GM12878 (cell line): ENCODE measurements at regions not wholly inside any gene's neighbourhood (a gene's known extent, or its start where the extent isn't known, plus 50 kb on each side); places are given as distances from the start of the nearest gene placed in this dataset.
"Not testable (repeated sequence)": the region's sequence is repeated elsewhere in the genome, so short reads cannot be mapped to it uniquely, and the experiment has no call there.

Experiments
- ATF7 ChIP-seq: fragments of 450-650 bp; IDR thresholded peaks from 2 replicates; pipeline ENCODE4 v1.6.1; 2016; ENCODE audit warnings: low read depth, mild to moderate bottlenecking
- CTCF ChIP-seq, 3 experiments: IDR thresholded peaks in 2 of 3; conservative IDR thresholded peaks in 1 of 3; 2 replicates each; pipeline ENCODE4 v1.5.1; 2011; ENCODE audit warnings: low read depth in 3 of 3, low read length in 3 of 3, mild to moderate bottlenecking in 3 of 3, control low read depth in 2 of 3, moderate library complexity in 2 of 3, inconsistent platforms in 1 of 3, mixed read lengths in 1 of 3; ENCODE audit not compliant: control insufficient read depth in 2 of 3, insufficient read depth in 1 of 3; ENCODE audit errors: extremely low read depth in 1 of 3
- EP300 ChIP-seq, 2 experiments: fragments of 150-350 bp in 1 of 2; IDR thresholded peaks; 2 replicates each; pipeline ENCODE4 v1.6.1; 2011 to 2012; ENCODE audit warnings: low read depth in 2 of 2, low read length in 2 of 2, borderline replicate concordance in 1 of 2, improper control_type of control experiment in 1 of 2, inconsistent platforms in 1 of 2; ENCODE audit not compliant: control insufficient read depth in 1 of 2
- IRF3 ChIP-seq: fragments of 450-650 bp; IDR thresholded peaks from 2 replicates; pipeline ENCODE4 v1.6.1; 2014; ENCODE audit warnings: mild to moderate bottlenecking
- POLR2A ChIP-seq: IDR thresholded peaks from 2 replicates; pipeline ENCODE4 v1.6.1; 2011; ENCODE audit warnings: low read depth, mild to moderate bottlenecking, low read length

- TF ChIP-seq ATF7; POLR2A; IRF3; CTCF (IDR thresholded peaks at IDR 0.05 in 2 of 3, conservative IDR thresholded peaks at IDR 0.05 in 1 of 3; ENCODE audit: control insufficient read depth in 2 of 3, extremely low read depth in 1 of 3, insufficient read depth in 1 of 3, low read depth in 3 of 3, low read length in 3 of 3); EP300 (IDR thresholded peaks at IDR 0.05; ENCODE audit: borderline replicate concordance in 1 of 2, control insufficient read depth in 1 of 2, low read depth in 2 of 2, low read length in 2 of 2): not testable (repeated sequence)
Observed at GRCh38 chr2:149759382-149759781, 171.8 kb upstream of the MMADHC start.
